ENCODE measurements at regions not wholly inside any gene's neighbourhood (a gene's known extent, or its start where the extent isn't known, plus 50 kb on each side); places are given as distances from the start of the nearest gene placed in this dataset.
"Not testable (repeated sequence)": the region's sequence is repeated elsewhere in the genome, so short reads cannot be mapped to it uniquely, and the experiment has no call there.

DNA sequence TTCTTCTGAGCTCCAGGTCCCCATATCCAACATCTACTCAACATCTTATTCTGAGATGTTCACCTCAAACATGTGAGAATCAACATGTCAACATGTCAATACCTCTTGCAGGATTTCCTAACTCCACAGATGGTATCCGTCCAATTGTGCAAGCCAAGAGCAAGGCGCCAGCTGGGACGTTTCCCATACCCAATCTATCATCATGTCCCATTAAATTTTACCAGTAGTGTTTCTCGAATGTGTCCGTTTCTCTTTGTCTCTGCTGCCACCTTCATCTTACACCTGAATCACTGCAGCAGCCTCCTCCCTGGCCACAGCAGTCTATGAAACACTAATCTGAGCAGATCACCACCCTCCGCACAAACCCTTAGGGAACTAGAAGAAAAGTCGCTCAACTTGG is 78.0 kb upstream of the RPS6KA2 start:
- intact Hi-C loops (cut with micrococcal nuclease): no loop called here
- no peaks in the 10 kb centered on the region for H3K36me3 Mint-ChIP-seq (ENCODE audit: low read depth)
- no peaks in the 10 kb centered on the region for H3K9me3 Mint-ChIP-seq
- ATAC-seq (ENCODE audit: low read depth): no peak
- H3K27ac Mint-ChIP-seq: no peak overlapping the region
- no peak for DNase-seq
- POLR2A ChIA-PET: no interaction called here
- no peak overlapping the region for H3K4me3 Mint-ChIP-seq
- CTCF ChIA-PET: no interaction called here
- peaks cover 7% of the 10 kb centered on the region for H3K27me3 Mint-ChIP-seq
- H3K4me1 Mint-ChIP-seq: peaks cover 2% of the 10 kb centered on the region
- TF ChIP-seq, protein P1, sequence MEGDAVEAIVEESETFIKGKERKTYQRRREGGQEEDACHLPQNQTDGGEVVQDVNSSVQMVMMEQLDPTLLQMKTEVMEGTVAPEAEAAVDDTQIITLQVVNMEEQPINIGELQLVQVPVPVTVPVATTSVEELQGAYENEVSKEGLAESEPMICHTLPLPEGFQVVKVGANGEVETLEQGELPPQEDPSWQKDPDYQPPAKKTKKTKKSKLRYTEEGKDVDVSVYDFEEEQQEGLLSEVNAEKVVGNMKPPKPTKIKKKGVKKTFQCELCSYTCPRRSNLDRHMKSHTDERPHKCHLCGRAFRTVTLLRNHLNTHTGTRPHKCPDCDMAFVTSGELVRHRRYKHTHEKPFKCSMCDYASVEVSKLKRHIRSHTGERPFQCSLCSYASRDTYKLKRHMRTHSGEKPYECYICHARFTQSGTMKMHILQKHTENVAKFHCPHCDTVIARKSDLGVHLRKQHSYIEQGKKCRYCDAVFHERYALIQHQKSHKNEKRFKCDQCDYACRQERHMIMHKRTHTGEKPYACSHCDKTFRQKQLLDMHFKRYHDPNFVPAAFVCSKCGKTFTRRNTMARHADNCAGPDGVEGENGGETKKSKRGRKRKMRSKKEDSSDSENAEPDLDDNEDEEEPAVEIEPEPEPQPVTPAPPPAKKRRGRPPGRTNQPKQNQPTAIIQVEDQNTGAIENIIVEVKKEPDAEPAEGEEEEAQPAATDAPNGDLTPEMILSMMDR (IDR thresholded peaks at IDR 0.05): no peak

DNA sequence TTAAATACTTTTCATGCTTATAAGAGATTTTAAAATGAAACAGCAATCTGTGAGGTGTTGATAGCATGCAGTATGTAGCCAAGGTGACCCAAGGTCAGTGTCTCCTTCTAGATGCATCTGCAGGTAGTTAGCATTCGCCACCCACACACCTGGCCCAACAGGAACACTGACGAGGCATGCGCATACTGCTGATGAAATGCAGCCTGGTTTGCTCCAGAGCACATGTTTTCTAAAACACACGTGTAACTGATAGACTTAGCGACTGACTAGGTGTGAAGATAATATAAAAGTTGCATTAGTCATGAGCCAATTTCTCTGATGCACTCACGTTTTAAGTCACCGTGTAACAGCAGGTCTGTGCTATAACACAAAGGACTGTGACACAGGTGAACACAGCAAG is 77.1 kb upstream of the RPS6KA2 start:
- POLR2A ChIA-PET: no interaction called here
- TF ChIP-seq, protein P1 (IDR thresholded peaks at IDR 0.05): no peak
- Mint-ChIP-seq H3K4me1 (peaks cover 2% of the 10 kb centered on the region), H3K36me3 (ENCODE audit: low read depth) (no peaks in the 10 kb centered on the region), H3K27ac (no peak overlapping the region), H3K27me3 (peaks cover 7% of the 10 kb centered on the region), H3K4me3 (no peak overlapping the region), H3K9me3 (no peaks in the 10 kb centered on the region)
- CTCF ChIA-PET: no interaction called here
- intact Hi-C loops (cut with micrococcal nuclease): no loop called here
- DNase-seq (no peak), ATAC-seq (ENCODE audit: low read depth) (no peak)

GRCh38 chr6:166703149-166703710 is 76.2 kb upstream of the RPS6KA2 start:
- Mint-ChIP-seq H3K4me3 (no peak overlapping the region), H3K27me3 (peaks cover 7% of the 10 kb centered on the region), H3K36me3 (ENCODE audit: low read depth) (no peaks in the 10 kb centered on the region), H3K27ac (no peak overlapping the region), H3K4me1 (peaks cover 2% of the 10 kb centered on the region), H3K9me3 (no peaks in the 10 kb centered on the region)
- ChIA-PET POLR2A (no interaction called here), CTCF (no interaction called here)
- DNase-seq (no peak), ATAC-seq (ENCODE audit: low read depth) (no peak)
- TF ChIP-seq, protein P1 (IDR thresholded peaks at IDR 0.05): no peak
- intact Hi-C loops (cut with micrococcal nuclease): no loop called here

DNA sequence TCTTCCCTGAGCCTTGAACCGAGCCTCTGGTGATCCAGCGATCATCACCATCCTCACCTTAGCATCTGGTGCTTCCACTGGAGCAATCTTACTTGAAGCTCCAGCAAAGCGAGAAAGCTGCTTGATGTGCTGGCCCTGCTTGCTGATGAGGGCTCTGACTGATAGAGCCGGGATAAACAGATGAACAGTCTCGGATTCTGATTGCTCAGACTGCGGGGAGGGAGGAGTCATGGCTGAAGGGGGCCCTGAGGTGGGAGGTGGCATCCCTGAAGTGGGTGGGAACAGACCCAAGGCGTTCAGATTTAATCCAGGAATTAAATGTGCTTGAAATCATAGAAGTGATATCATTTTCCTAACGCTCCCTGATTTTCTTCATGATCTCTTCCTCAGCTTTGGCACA is 74.4 kb upstream of the RPS6KA2 start:
- DNase-seq; POLR2A ChIA-PET; H3K9me3 Mint-ChIP-seq; CTCF ChIA-PET; H3K4me3 Mint-ChIP-seq; H3K36me3 Mint-ChIP-seq (ENCODE audit: low read depth); H3K27ac Mint-ChIP-seq; H3K27me3 Mint-ChIP-seq; intact Hi-C loops (cut with micrococcal nuclease); ATAC-seq (ENCODE audit: low read depth); H3K4me1 Mint-ChIP-seq: not testable (repeated sequence)

- CTCF ChIA-PET; H3K27ac Mint-ChIP-seq; DNase-seq; POLR2A ChIA-PET; intact Hi-C loops (cut with micrococcal nuclease); H3K27me3 Mint-ChIP-seq; H3K36me3 Mint-ChIP-seq (ENCODE audit: low read depth); H3K4me3 Mint-ChIP-seq; H3K9me3 Mint-ChIP-seq; ATAC-seq (ENCODE audit: low read depth); H3K4me1 Mint-ChIP-seq: not testable (repeated sequence)
These were observed 73.8 kb upstream of the RPS6KA2 start for GRCh38 chr6:166700871-166701270.

DNA sequence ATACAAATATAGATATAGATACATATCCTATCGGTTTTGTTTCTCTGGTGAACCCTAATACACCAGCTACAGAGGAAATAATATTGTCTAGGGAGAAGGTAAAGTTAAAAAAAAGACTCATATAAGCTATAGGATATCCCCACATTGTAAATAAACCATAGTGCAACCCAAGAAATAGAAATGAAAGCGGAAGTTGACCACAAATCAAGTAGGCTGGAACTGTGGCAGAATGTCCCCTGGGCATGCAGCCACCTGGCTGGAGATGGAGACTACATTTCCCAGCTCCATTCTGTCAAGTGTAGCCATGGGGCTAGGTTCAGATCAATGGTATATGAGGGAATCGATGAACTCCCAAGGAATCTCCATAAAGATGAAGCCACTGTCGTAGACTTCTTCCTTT is 70.1 kb upstream of the RPS6KA2 start:
- Mint-ChIP-seq H3K9me3 (no peaks in the 10 kb centered on the region), H3K36me3 (ENCODE audit: low read depth) (no peaks in the 10 kb centered on the region), H3K27ac (no peak overlapping the region), H3K27me3 (no peaks in the 10 kb centered on the region), H3K4me1 (no peaks in the 10 kb centered on the region), H3K4me3 (no peak overlapping the region)
- DNase-seq (no peak), ATAC-seq (ENCODE audit: low read depth) (peak; percentile 28)
- POLR2A ChIA-PET: no interaction called here
- TF ChIP-seq, protein P1 (IDR thresholded peaks at IDR 0.05): no peak
- CTCF ChIA-PET: no interaction called here
- intact Hi-C loops (cut with micrococcal nuclease): no loop called here

All from activated B cell treated with CpG ODN at 0.5 μM for 24 hours (primary cell).